ENCODE measurements at regions not wholly inside any gene's neighbourhood (a gene's known extent, or its start where the extent isn't known, plus 50 kb on each side); places are given as distances from the start of the nearest gene placed in this dataset.
A peak's percentile ranks its signal among the peaks of the same experiment; 100 is the strongest.
"Not testable (repeated sequence)": the region's sequence is repeated elsewhere in the genome, so short reads cannot be mapped to it uniquely, and the experiment has no call there.

GRCh38 chr5:152058267-152058666 lies 133.6 kb upstream of the GLRA1 start:
- no peak for DNase-seq
- Mint-ChIP-seq H3K4me1 (ENCODE audit: low read depth, unreplicated experiment) (no peaks in the 10 kb centered on the region), H3K27ac (ENCODE audit: unreplicated experiment) (no peak overlapping the region), H3K9me3 (ENCODE audit: unreplicated experiment) (no peaks in the 10 kb centered on the region), H3K36me3 (ENCODE audit: unreplicated experiment) (peaks cover 5% of the 10 kb centered on the region), H3K4me3 (ENCODE audit: unreplicated experiment) (no peak overlapping the region), H3K27me3 (ENCODE audit: unreplicated experiment) (no peaks in the 10 kb centered on the region)
- TF ChIP-seq CTCF (IDR thresholded peaks at IDR 0.05; ENCODE audit: partially characterized antibody, unreplicated experiment) = no peak

DNA sequence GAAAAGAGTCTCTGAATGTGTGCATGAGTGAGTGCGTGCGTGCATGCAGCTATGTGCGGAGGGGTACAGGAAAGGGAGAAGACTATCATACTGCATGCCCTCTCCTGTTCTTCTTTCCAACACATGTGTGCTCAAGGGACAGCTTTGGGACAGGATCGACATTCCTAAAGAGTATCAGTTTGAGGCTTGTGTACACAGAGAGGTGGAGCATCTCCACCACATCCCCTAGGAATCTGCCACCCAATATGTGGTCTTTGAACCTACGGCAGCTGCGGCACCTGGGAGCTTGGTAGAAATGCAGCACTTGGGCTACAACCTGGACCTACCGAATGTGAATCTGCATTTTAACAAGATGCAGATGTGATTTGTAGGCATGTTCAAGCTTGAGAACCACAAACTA lies 132.3 kb upstream of the GLRA1 start:
- no peak overlapping the region for H3K27ac Mint-ChIP-seq (ENCODE audit: unreplicated experiment)
- H3K4me3 Mint-ChIP-seq (ENCODE audit: unreplicated experiment) = no peak overlapping the region
- DNase-seq = no peak
- no peak for TF ChIP-seq CTCF (IDR thresholded peaks at IDR 0.05; ENCODE audit: partially characterized antibody, unreplicated experiment)
- no peaks in the 10 kb centered on the region for H3K4me1 Mint-ChIP-seq (ENCODE audit: low read depth, unreplicated experiment)
- H3K27me3 Mint-ChIP-seq (ENCODE audit: unreplicated experiment) = peaks cover 2% of the 10 kb centered on the region
- no peaks in the 10 kb centered on the region for H3K9me3 Mint-ChIP-seq (ENCODE audit: unreplicated experiment)
- peaks cover 5% of the 10 kb centered on the region for H3K36me3 Mint-ChIP-seq (ENCODE audit: unreplicated experiment)

DNA sequence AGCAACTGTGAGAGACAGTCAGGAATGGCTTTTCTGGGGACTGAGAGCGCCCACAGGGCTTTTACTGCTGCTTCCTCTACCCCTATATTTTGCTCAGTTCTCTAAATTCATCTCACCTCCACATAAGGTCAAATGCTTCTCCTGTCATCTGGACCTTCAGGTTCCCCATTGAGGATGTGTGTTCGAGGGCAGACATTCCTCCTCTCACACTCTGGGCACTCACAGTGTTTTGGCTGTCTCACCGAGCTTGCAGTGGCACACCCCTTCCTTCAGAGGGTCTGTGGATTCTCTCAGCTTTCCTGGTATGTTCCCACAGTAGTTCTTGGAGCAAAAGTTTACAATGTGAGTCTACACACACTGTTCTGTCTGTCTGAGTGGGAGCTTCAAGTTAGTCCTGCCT lies 127.8 kb upstream of the GLRA1 start:
- H3K4me3 Mint-ChIP-seq (ENCODE audit: unreplicated experiment) = no peak overlapping the region
- no peak overlapping the region for H3K27ac Mint-ChIP-seq (ENCODE audit: unreplicated experiment)
- no peak for DNase-seq
- H3K36me3 Mint-ChIP-seq (ENCODE audit: unreplicated experiment) = peaks cover 14% of the 10 kb centered on the region
- no peak for TF ChIP-seq CTCF (IDR thresholded peaks at IDR 0.05; ENCODE audit: partially characterized antibody, unreplicated experiment)
- H3K9me3 Mint-ChIP-seq (ENCODE audit: unreplicated experiment) = peaks cover 3% of the 10 kb centered on the region
- no peaks in the 10 kb centered on the region for H3K4me1 Mint-ChIP-seq (ENCODE audit: low read depth, unreplicated experiment)
- peaks cover 2% of the 10 kb centered on the region for H3K27me3 Mint-ChIP-seq (ENCODE audit: unreplicated experiment)

- Mint-ChIP-seq H3K4me1 (ENCODE audit: low read depth, unreplicated experiment) (no peaks in the 10 kb centered on the region), H3K36me3 (ENCODE audit: unreplicated experiment) (peaks cover 14% of the 10 kb centered on the region), H3K27me3 (ENCODE audit: unreplicated experiment) (peaks cover 2% of the 10 kb centered on the region), H3K4me3 (ENCODE audit: unreplicated experiment) (no peak overlapping the region), H3K9me3 (ENCODE audit: unreplicated experiment) (peaks cover 3% of the 10 kb centered on the region), H3K27ac (ENCODE audit: unreplicated experiment) (no peak overlapping the region)
- no peak for TF ChIP-seq CTCF (IDR thresholded peaks at IDR 0.05; ENCODE audit: partially characterized antibody, unreplicated experiment)
- DNase-seq = peak; percentile 17
Measured at GRCh38 chr5:152051499-152052454, 127.1 kb upstream of the GLRA1 start.

DNA sequence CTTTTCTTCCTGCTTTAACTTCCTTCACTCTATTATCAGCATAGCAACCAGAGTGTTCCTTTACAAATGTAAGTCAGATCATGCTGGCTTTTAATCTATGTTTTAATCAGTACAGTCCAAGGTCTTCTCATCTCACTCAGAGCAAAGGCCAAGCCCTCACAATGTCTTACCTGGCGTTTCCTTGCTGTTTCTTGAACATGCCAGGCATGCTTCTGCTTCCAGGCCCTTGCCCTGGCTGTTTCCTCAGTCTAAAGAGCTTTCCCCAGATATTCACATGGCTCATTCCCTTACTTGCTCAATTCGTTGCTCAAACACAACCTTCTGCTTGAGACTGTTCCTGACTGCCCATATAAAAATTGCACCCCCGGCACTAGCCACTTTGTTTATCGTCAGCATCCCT lies 121.7 kb upstream of the GLRA1 start:
- no peaks in the 10 kb centered on the region for H3K27me3 Mint-ChIP-seq (ENCODE audit: unreplicated experiment)
- H3K27ac Mint-ChIP-seq (ENCODE audit: unreplicated experiment) = no peak overlapping the region
- peaks cover 5% of the 10 kb centered on the region for H3K9me3 Mint-ChIP-seq (ENCODE audit: unreplicated experiment)
- H3K4me3 Mint-ChIP-seq (ENCODE audit: unreplicated experiment) = no peak overlapping the region
- H3K36me3 Mint-ChIP-seq (ENCODE audit: unreplicated experiment) = peaks cover 14% of the 10 kb centered on the region
- DNase-seq = no peak
- no peak for TF ChIP-seq CTCF (IDR thresholded peaks at IDR 0.05; ENCODE audit: partially characterized antibody, unreplicated experiment)
- H3K4me1 Mint-ChIP-seq (ENCODE audit: low read depth, unreplicated experiment) = no peaks in the 10 kb centered on the region

GRCh38 chr5:152038856-152039255 lies 114.2 kb upstream of the GLRA1 start:
- not testable (repeated sequence) for H3K36me3 Mint-ChIP-seq (ENCODE audit: unreplicated experiment); H3K4me3 Mint-ChIP-seq (ENCODE audit: unreplicated experiment)

GRCh38 chr5:152026328-152027024 lies 101.8 kb upstream of the GLRA1 start:
- H3K9me3 Mint-ChIP-seq (ENCODE audit: unreplicated experiment); H3K4me1 Mint-ChIP-seq (ENCODE audit: low read depth, unreplicated experiment); H3K4me3 Mint-ChIP-seq (ENCODE audit: unreplicated experiment); H3K36me3 Mint-ChIP-seq (ENCODE audit: unreplicated experiment); H3K27me3 Mint-ChIP-seq (ENCODE audit: unreplicated experiment); DNase-seq; H3K27ac Mint-ChIP-seq (ENCODE audit: unreplicated experiment): not testable (repeated sequence)

More at GRCh38 chr5:152038856-152039255, 114.2 kb upstream of the GLRA1 start:
- not testable (repeated sequence) for H3K27ac Mint-ChIP-seq (ENCODE audit: unreplicated experiment); H3K27me3 Mint-ChIP-seq (ENCODE audit: unreplicated experiment); DNase-seq; H3K4me1 Mint-ChIP-seq (ENCODE audit: low read depth, unreplicated experiment); H3K9me3 Mint-ChIP-seq (ENCODE audit: unreplicated experiment)
